ENCODE measurements at regions not wholly inside any gene's neighbourhood (a gene's known extent, or its start where the extent isn't known, plus 50 kb on each side); places are given as distances from the start of the nearest gene placed in this dataset.
A peak's percentile ranks its signal among the peaks of the same experiment; 100 is the strongest.
"Not testable (repeated sequence)": the region's sequence is repeated elsewhere in the genome, so short reads cannot be mapped to it uniquely, and the experiment has no call there.

GRCh38 chr22:15849772-15850171 is 159.9 kb downstream of the POTEH start:
- DNase-seq, result not testable (repeated sequence)

- DNase-seq, result not testable (repeated sequence)
Measured at GRCh38 chr22:15853716-15854373, 164.0 kb downstream of the POTEH start.

DNA sequence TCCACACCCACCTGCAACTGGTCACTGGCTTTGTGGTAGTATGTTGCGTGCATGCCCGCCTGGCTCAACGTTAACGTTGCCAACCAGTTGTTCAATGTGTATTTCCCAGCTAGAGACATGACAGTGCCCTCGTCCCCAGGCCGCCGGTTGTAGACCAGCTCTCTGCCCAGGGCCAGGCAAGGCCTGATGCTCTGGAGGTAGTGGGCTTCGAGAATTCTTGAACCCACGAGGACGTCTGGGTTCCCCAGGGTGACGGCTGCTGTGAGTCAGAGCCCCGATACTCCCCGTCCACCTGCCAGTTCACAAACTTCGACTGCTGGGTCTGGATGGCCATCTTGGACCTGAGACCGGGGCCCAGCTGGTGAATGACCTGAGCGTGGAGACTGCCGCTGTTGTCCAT is 164.6 kb downstream of the POTEH start:
- DNase-seq, result peak; percentile 2

DNA sequence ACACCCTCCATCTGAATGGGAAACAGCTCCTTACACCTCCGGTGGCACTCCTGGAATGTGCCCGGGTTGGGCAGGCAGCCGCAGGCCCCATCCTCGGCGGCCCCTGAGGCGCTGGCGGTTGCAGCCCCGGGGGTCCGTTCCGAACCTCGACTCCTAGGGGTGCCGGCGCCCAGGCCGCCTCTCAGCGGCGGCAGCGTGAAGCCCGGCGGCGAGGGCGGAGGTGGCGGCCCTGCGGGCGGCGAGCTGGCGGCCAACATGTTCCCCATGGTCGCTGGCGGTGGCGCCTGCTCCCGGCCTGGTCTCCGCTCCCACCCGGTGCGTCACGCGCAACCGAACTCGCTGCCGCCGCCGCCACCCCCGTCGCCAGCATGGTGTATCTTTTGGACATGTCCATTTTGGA is 165.2 kb downstream of the POTEH start:
- DNase-seq, result not testable (repeated sequence)

GRCh38 chr22:15880926-15881325 is 191.1 kb downstream of the POTEH start:
- DNase-seq, result not testable (repeated sequence)

GRCh38 chr22:15904326-15904725 is 214.5 kb downstream of the POTEH start:
- DNase-seq, result not testable (repeated sequence)

DNA sequence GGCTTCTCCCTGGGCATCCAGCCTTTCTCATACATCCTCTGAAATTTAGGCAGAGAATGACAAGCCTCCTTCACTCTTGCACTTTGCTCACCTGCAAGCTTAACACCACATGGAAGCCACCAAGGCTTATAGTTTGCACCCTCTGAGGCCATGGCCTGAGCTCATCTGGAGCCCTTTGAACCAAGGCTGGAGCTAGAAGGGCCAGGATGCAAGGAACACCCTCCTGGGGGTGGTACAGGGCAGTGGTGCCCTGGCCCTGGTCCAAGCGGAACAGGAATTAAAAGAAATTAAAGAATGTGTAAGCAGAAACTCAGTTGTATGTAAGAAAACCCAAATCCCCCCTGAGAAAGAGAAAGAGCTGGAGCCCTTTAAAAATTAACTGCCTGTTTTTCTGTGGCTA is 221.9 kb downstream of the POTEH start:
- DNase-seq, result not testable (repeated sequence)

GRCh38 chr22:15919120-15919519 is 229.3 kb downstream of the POTEH start:
- not testable (repeated sequence) for DNase-seq

- DNase-seq, result not testable (repeated sequence)
Measured at GRCh38 chr22:15920941-15921340, 231.1 kb downstream of the POTEH start.

GRCh38 chr22:15922132-15922531 is 232.3 kb downstream of the POTEH start:
- not testable (repeated sequence) for DNase-seq

DNA sequence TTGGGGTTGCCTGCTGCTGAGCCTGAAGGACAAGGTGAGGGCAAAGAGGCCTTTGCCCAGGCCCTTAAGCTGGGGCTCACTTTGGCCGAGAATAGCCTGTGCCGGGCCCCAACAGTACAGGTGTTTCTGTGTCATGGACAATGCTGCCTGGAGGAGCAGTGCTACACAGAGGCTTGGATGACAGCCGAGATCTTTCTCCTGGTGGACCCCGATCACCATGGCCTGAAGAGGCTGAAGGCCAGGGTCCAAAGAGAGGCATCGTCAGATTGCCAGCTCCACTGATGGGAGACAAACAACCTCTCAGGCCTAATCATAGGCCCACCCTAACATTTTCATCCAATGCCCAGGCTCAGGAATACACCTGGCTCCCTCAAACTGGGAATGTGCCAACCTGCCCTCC is 232.8 kb downstream of the POTEH start:
- not testable (repeated sequence) for DNase-seq

- DNase-seq, result not testable (repeated sequence)
Measured at GRCh38 chr22:15924820-15925219, 235.0 kb downstream of the POTEH start.

DNA sequence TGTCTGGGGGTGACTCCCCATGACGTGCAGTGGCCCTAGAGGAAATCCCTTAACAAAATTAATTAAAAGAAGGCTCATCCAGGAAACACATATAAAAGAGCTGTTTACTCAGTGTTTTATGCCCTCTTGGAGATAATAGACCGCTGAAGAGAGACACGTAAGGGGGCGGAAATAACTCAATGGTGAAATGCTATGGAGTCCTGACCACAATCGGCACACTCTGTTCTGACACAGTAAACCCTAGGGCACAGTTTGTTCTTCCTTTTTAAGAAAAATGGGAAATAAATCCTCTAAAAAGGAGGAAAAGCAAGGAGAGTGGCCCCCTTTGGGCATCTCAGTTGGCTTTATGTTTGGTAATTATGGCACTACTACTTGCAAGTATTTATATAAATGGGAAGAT is 237.3 kb downstream of the POTEH start:
- DNase-seq, result not testable (repeated sequence)

Data from effector CD4-positive, alpha-beta T cell (primary cell).